Smooth muscle cell (in vitro differentiated cells): ENCODE measurements at regions not wholly inside any gene's neighbourhood (a gene's known extent, or its start where the extent isn't known, plus 50 kb on each side); places are given as distances from the start of the nearest gene placed in this dataset.

ENCODE experiments used
- DNase-seq: peaks from one replicate; lab custom pipeline; 2025; ENCODE audit not compliant: unreplicated experiment; lab: John Stamatoyannopoulos, UW
- H2AFZ ChIP-seq: fragments of 200-600 bp; sonication (generic); 2 replicates; pipeline ENCODE4 v1.6.0; 2016; ENCODE audit warnings: antibody characterized with exemption, low read depth, mild to moderate bottlenecking
- H3F3A ChIP-seq: fragments of 200-600 bp; sonication (generic); 2 replicates; pipeline ENCODE4 v1.6.0; 2017; ENCODE audit warnings: antibody characterized with exemption, low read depth
- H3K27ac ChIP-seq: fragments of 200-600 bp; sonication (generic); 2 replicates; pipeline ENCODE4 v1.5.1; 2016; ENCODE audit warnings: low read depth, mild to moderate bottlenecking
- H3K27me3 ChIP-seq: fragments of 200-600 bp; sonication (generic); 2 replicates; pipeline ENCODE4 v1.6.1; 2016; ENCODE audit warnings: low read depth, mild to moderate bottlenecking
- H3K36me3 ChIP-seq: fragments of 200-600 bp; sonication (generic); 2 replicates; pipeline ENCODE4 v1.5.1; 2016; ENCODE audit warnings: low read depth
- H3K4me1 ChIP-seq: fragments of 200-600 bp; sonication (generic); 2 replicates; pipeline ENCODE4 v1.5.1; 2016; ENCODE audit warnings: low read depth
- H3K4me2 ChIP-seq: fragments of 200-600 bp; sonication (generic); 2 replicates; pipeline ENCODE4 v1.6.0; 2016; ENCODE audit warnings: mild to moderate bottlenecking
- H3K4me3 ChIP-seq: fragments of 200-600 bp; sonication (generic); 2 replicates; pipeline ENCODE4 v1.5.1; 2016; ENCODE audit warnings: mild to moderate bottlenecking
- H3K79me2 ChIP-seq: fragments of 200-600 bp; sonication (generic); 2 replicates; pipeline ENCODE4 v1.6.0; 2016; ENCODE audit warnings: low read depth, mild to moderate bottlenecking
- H3K9ac ChIP-seq: fragments of 200-600 bp; sonication (generic); 2 replicates; pipeline ENCODE4 v1.6.0; 2016; ENCODE audit warnings: low read depth
- H3K9me3 ChIP-seq: fragments of 200-600 bp; sonication (generic); replicated peaks from 2 replicates; pipeline ENCODE4 v1.5.1; 2016; ENCODE audit warnings: low read depth
- H4K20me1 ChIP-seq: fragments of 200-600 bp; sonication (generic); 2 replicates; pipeline ENCODE4 v1.6.0; 2016; ENCODE audit warnings: low read depth
- WGBS: methylation state at CpG from one replicate; pipeline ENCODE4 v1.1.7; 2016; ENCODE audit warnings: low lambda C conversion rate; 5-methylcytosine and 5-hydroxymethylcytosine counted together
- TF ChIP-seq, protein P1 (sequence below): fragments of 200-600 bp; sonication (generic); IDR thresholded peaks from 2 replicates; pipeline ENCODE4 v1.5.1; 2017; ENCODE audit warnings: borderline replicate concordance, mild to moderate bottlenecking, antibody characterized with exemption; ENCODE audit not compliant: insufficient read depth, poor library complexity, severe bottlenecking

DNA sequence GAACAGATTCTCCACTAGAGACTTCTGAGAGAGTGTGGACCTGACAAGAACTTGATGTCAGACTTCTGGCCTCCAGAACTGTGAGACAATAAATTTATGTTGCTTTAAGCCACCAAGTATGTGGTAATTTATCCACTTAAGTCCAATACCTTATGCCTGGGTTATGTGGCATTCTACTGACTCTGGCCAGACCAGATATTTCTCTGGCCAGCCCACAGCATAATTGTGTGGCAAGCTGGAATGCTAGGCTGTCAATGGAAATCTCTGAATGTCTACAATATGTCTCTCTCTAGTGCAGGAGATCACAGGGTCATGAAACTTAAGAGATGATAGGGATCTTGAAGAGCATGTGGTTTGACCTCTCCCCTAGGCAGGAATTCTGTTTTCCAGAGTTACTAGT, 251.0 kb downstream of the ZNF674 start:
- Histone ChIP-seq H3K9me3 (no peaks in the 10 kb centered on the region), H3K4me2 (no peak overlapping the region), H4K20me1 (no peaks in the 10 kb centered on the region), H3K4me3 (no peak overlapping the region), H3K36me3 (no peaks in the 10 kb centered on the region), H3K27me3 (no peaks in the 10 kb centered on the region), H3K79me2 (no peaks in the 10 kb centered on the region), H3K9ac (no peak overlapping the region), H3K27ac (no peak overlapping the region), H2AFZ (no peak overlapping the region), H3F3A (no peaks in the 10 kb centered on the region), H3K4me1 (no peaks in the 10 kb centered on the region)
- TF ChIP-seq, protein P1, sequence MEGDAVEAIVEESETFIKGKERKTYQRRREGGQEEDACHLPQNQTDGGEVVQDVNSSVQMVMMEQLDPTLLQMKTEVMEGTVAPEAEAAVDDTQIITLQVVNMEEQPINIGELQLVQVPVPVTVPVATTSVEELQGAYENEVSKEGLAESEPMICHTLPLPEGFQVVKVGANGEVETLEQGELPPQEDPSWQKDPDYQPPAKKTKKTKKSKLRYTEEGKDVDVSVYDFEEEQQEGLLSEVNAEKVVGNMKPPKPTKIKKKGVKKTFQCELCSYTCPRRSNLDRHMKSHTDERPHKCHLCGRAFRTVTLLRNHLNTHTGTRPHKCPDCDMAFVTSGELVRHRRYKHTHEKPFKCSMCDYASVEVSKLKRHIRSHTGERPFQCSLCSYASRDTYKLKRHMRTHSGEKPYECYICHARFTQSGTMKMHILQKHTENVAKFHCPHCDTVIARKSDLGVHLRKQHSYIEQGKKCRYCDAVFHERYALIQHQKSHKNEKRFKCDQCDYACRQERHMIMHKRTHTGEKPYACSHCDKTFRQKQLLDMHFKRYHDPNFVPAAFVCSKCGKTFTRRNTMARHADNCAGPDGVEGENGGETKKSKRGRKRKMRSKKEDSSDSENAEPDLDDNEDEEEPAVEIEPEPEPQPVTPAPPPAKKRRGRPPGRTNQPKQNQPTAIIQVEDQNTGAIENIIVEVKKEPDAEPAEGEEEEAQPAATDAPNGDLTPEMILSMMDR = no peak
- DNase-seq = no peak

- H3K36me3 ChIP-seq = no peaks in the 10 kb centered on the region
- no peaks in the 10 kb centered on the region for H3K4me1 ChIP-seq
- peak overlapping the region; percentile 54 for H3K27ac ChIP-seq
- no peak overlapping the region for H3K4me3 ChIP-seq
- no peaks in the 10 kb centered on the region for H4K20me1 ChIP-seq
- H3K4me2 ChIP-seq = peak overlapping the region; percentile 27
- H3K9ac ChIP-seq = no peak overlapping the region
- H3K79me2 ChIP-seq = no peaks in the 10 kb centered on the region
- no peaks in the 10 kb centered on the region for H3F3A ChIP-seq
- 51% methylated on average over 3 of the region's 3 CpGs for WGBS
- TF ChIP-seq, protein P1 = no peak
- no peaks in the 10 kb centered on the region for H3K9me3 ChIP-seq
- no peak for DNase-seq
- H2AFZ ChIP-seq = no peak overlapping the region
- H3K27me3 ChIP-seq = no peaks in the 10 kb centered on the region
Measured at GRCh38 chrX:46279925-46280313, 265.3 kb downstream of the ZNF674 start.

DNA sequence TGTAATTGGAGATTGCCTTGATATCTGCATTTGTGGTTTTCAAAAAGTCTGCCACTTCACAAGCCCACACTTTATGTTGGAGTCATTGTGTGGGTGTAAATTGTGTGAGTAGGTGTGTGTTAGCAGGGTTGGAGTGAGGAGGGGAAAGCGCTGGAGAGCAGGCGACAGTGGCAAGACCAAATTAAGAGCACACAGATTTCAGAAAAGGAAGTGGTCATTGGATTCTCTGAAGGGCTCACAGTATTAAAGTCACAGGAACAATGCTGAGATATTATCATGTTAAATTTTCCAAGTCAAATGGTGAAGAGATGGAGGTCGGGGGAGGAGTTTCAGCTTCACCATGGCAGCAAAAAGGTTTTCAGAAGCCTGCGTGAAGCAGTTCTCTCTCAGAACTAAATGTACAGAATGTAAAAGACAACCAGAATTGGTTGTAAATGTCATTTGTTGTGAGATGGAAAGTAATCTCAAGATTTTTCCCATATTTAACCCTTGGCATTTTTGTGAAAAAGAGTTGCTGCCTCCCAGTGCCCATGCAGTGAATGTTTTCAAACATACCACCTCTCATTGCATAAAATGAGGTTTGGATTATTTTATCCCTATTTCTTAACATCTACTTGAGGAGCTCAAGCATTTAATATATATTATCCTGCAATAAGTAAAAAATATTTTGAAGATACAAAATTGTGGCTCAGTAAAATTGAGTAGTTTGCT, 265.9 kb downstream of the ZNF674 start:
- Histone ChIP-seq H3K36me3 (no peaks in the 10 kb centered on the region), H3K4me1 (no peaks in the 10 kb centered on the region), H3K9me3 (no peaks in the 10 kb centered on the region), H3K4me3 (no peak overlapping the region), H3K27me3 (no peaks in the 10 kb centered on the region), H3K4me2 (peak overlapping the region; percentile 27), H4K20me1 (no peaks in the 10 kb centered on the region), H3K27ac (peak overlapping the region; percentile 54), H2AFZ (no peak overlapping the region), H3K79me2 (no peaks in the 10 kb centered on the region), H3F3A (no peaks in the 10 kb centered on the region), H3K9ac (no peak overlapping the region)
- DNase-seq = no peak
- TF ChIP-seq, protein P1 = no peak
- 41% methylated on average over 4 of the region's 4 CpGs for WGBS

- Histone ChIP-seq H3K36me3 (no peaks in the 10 kb centered on the region), H3K4me1 (no peaks in the 10 kb centered on the region), H3K9ac (no peak overlapping the region), H3K79me2 (no peaks in the 10 kb centered on the region), H3K4me2 (peak overlapping the region; percentile 27), H4K20me1 (no peaks in the 10 kb centered on the region), H3K9me3 (no peaks in the 10 kb centered on the region), H3K4me3 (no peak overlapping the region), H3K27ac (peak overlapping the region; percentile 54), H3K27me3 (no peaks in the 10 kb centered on the region), H2AFZ (no peak overlapping the region), H3F3A (no peaks in the 10 kb centered on the region)
- no peak for DNase-seq
- TF ChIP-seq, protein P1 = no peak
- WGBS = 87% methylated on average over 2 of the region's 2 CpGs
Measured at GRCh38 chrX:46278572-46278971, 266.6 kb downstream of the ZNF674 start.
